ENCODE measurements at regions not wholly inside any gene's neighbourhood (a gene's known extent, or its start where the extent isn't known, plus 50 kb on each side); places are given as distances from the start of the nearest gene placed in this dataset.

GRCh38 chr2:48183276-48183675 is 131.2 kb upstream of the FOXN2 start:
- no peak for DNase-seq (ENCODE audit: low read depth, low spot score)
- TF ChIP-seq, protein P1, sequence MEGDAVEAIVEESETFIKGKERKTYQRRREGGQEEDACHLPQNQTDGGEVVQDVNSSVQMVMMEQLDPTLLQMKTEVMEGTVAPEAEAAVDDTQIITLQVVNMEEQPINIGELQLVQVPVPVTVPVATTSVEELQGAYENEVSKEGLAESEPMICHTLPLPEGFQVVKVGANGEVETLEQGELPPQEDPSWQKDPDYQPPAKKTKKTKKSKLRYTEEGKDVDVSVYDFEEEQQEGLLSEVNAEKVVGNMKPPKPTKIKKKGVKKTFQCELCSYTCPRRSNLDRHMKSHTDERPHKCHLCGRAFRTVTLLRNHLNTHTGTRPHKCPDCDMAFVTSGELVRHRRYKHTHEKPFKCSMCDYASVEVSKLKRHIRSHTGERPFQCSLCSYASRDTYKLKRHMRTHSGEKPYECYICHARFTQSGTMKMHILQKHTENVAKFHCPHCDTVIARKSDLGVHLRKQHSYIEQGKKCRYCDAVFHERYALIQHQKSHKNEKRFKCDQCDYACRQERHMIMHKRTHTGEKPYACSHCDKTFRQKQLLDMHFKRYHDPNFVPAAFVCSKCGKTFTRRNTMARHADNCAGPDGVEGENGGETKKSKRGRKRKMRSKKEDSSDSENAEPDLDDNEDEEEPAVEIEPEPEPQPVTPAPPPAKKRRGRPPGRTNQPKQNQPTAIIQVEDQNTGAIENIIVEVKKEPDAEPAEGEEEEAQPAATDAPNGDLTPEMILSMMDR (IDR thresholded peaks at IDR 0.05; ENCODE audit: low read depth, low read length), result no peak
- H3K4me3 ChIP-seq (ENCODE audit: low read depth, low read length), result no peak overlapping the region
- no peaks in the 10 kb centered on the region for H3K27me3 ChIP-seq (ENCODE audit: control insufficient read depth, insufficient read depth, low read length)
- no peak overlapping the region for H3K27ac ChIP-seq (ENCODE audit: low read depth, low read length)
- POLR2A ChIA-PET, result no interaction called here
- no peaks in the 10 kb centered on the region for H3K9me3 ChIP-seq (ENCODE audit: control insufficient read depth, insufficient read depth, low read length)
- CTCF ChIA-PET, result no interaction called here

DNA sequence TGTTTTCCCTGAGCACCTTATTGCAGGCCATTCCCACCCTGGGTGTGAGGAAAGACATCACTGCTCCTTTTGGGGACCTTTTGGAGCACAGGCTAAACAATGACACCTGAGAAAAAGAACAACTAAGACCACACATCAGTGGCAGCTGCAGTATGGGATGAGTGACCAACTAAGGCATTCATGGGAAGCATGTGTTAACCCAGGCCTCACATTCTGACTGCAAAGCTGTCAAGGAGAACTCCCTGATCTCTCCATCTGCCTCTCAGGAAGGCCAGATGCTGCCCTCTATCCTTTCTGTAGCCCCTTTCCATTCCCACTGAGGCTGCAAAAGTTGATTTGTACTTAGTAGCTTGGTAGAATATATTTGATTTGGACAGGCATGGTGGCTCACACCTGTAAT is 130.5 kb upstream of the FOXN2 start:
- no peak for DNase-seq (ENCODE audit: low read depth, low spot score)
- TF ChIP-seq, protein P1 (IDR thresholded peaks at IDR 0.05; ENCODE audit: low read depth, low read length), result no peak

DNA sequence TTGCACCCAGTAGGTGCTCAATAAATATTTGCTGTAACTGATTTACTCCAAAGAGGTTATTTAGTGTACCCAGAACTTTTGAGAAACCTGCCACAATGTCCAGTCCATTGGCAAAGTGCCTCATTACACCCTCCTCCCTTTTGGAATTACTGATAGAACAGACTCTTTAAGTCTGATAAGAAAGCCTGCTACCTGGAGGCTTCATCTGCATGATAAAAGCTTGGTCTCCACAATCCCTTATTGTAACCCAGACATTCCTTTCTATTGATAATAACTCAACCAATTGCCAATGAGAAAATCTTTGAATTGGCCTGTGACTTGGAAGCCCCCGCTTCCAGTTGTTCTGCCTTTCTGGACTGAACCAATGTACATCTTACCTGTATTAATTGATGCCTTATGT is 127.0 kb upstream of the FOXN2 start:
- Histone ChIP-seq H3K27ac (ENCODE audit: low read depth, low read length) (no peak overlapping the region), H3K4me3 (ENCODE audit: low read depth, low read length) (no peak overlapping the region), H3K27me3 (ENCODE audit: control insufficient read depth, insufficient read depth, low read length) (no peaks in the 10 kb centered on the region), H3K9me3 (ENCODE audit: control insufficient read depth, insufficient read depth, low read length) (no peaks in the 10 kb centered on the region)
- CTCF ChIA-PET, result no interaction called here
- POLR2A ChIA-PET, result no interaction called here
- DNase-seq (ENCODE audit: low read depth, low spot score), result no peak
- TF ChIP-seq, protein P1 (IDR thresholded peaks at IDR 0.05; ENCODE audit: low read depth, low read length), result no peak

More for the DNA sequence above, 130.5 kb upstream of the FOXN2 start:
- H3K27me3 ChIP-seq (ENCODE audit: control insufficient read depth, insufficient read depth, low read length), result no peaks in the 10 kb centered on the region
- no peaks in the 10 kb centered on the region for H3K9me3 ChIP-seq (ENCODE audit: control insufficient read depth, insufficient read depth, low read length)
- ChIA-PET CTCF (no interaction called here), POLR2A (no interaction called here)
- no peak overlapping the region for H3K4me3 ChIP-seq (ENCODE audit: low read depth, low read length)
- H3K27ac ChIP-seq (ENCODE audit: low read depth, low read length), result no peak overlapping the region

DNA sequence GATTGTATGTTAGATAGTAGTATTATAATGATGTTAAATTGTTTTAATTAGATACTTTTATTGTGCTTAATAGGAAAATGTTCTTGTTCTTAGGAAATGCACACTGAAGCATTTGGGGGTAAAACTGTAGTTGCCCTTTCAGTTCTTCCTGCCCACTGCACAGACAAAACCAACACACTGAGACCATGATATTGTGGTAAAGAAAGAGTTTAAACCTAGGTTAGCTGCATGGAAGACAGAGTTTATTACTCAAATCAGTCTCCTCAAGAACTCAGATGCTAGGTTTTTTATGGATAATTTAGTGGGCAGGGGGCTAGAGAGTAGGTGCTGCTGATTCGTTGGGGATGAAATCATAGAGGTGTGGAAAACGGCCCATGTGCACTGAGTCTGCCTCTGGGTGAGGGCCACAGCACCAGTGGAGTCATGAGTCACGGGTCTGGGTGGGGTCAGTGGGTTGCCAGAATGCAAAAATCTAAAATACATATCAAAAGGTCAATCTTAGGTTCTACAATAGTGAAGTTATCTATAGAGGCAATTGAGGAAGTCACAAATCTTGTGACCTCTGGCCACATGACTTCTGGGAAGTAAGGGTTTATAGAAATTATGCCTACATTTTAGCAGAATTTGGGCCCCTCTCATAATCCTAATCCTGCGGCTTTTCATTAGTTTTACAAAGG is 124.8 kb upstream of the FOXN2 start:
- DNase-seq (ENCODE audit: low read depth, low spot score), result no peak
- Histone ChIP-seq H3K27me3 (ENCODE audit: control insufficient read depth, insufficient read depth, low read length) (no peaks in the 10 kb centered on the region), H3K27ac (ENCODE audit: low read depth, low read length) (no peak overlapping the region), H3K4me3 (ENCODE audit: low read depth, low read length) (no peak overlapping the region), H3K9me3 (ENCODE audit: control insufficient read depth, insufficient read depth, low read length) (no peaks in the 10 kb centered on the region)
- TF ChIP-seq, protein P1 (IDR thresholded peaks at IDR 0.05; ENCODE audit: low read depth, low read length), result no peak
- POLR2A ChIA-PET, result no interaction called here
- CTCF ChIA-PET, result no interaction called here

GRCh38 chr2:48190230-48190629 is 124.3 kb upstream of the FOXN2 start:
- TF ChIP-seq, protein P1 (IDR thresholded peaks at IDR 0.05; ENCODE audit: low read depth, low read length), result no peak
- H3K27ac ChIP-seq (ENCODE audit: low read depth, low read length), result no peak overlapping the region
- no peaks in the 10 kb centered on the region for H3K9me3 ChIP-seq (ENCODE audit: control insufficient read depth, insufficient read depth, low read length)
- CTCF ChIA-PET, result interaction anchor here (0.6 kb wide), 1 partner anchor 755 kb away, joined by 6 read pairs; no protein-coding TSS in a partner anchor
- no peaks in the 10 kb centered on the region for H3K27me3 ChIP-seq (ENCODE audit: control insufficient read depth, insufficient read depth, low read length)
- no peak for DNase-seq (ENCODE audit: low read depth, low spot score)
- H3K4me3 ChIP-seq (ENCODE audit: low read depth, low read length), result no peak overlapping the region
- POLR2A ChIA-PET, result no interaction called here
